ENCODE measurements at regions not wholly inside any gene's neighbourhood (a gene's known extent, or its start where the extent isn't known, plus 50 kb on each side); places are given as distances from the start of the nearest gene placed in this dataset.

GRCh38 chr3:124043023-124043422 is 51.1 kb upstream of the ROPN1 start:
- Histone ChIP-seq H2BK120ac (replicated peaks; ENCODE audit: low read depth, low read length) (no peak overlapping the region), H3K23me2 (ENCODE audit: low read depth, low read length) (no peaks in the 10 kb centered on the region; the same call in 1 of the 2 replicates), H3K79me2 (ENCODE audit: control insufficient read depth in 1 of 2, insufficient read depth in 2 of 2, low read length in 2 of 2) (no peaks in the 10 kb centered on the region), H3K9me3 (ENCODE audit: insufficient read depth in 2 of 2, low read depth in 1 of 2, low read length in 1 of 2) (no peaks in the 10 kb centered on the region), H2BK20ac (ENCODE audit: low read length) (no peak overlapping the region), H3K23ac (ENCODE audit: insufficient read length) (no peak overlapping the region), H4K91ac (replicated peaks; ENCODE audit: insufficient read length, low read length) (no peak overlapping the region), H3K27me3 (replicated peaks in 1 of 4; ENCODE audit: control insufficient read depth in 3 of 4, extremely low read depth in 1 of 4, insufficient read depth in 3 of 4, low read length in 3 of 4) (peaks cover 0 to 1% (median 0%) of the 10 kb centered on the region in 4 experiments; a peak in 1 of 7 replicates), H3K4me1 (replicated peaks in 1 of 4; ENCODE audit: control insufficient read depth in 3 of 4, insufficient read depth in 4 of 4, low read length in 3 of 4) (no peaks in the 10 kb centered on the region), H3K56ac (replicated peaks; ENCODE audit: insufficient read length, low read depth, low read length) (no peak overlapping the region), H3K14ac (ENCODE audit: insufficient read length) (no peak overlapping the region), H3K18ac (ENCODE audit: extremely low read depth, low read length) (no peak overlapping the region), H4K20me1 (replicated peaks in 1 of 2; ENCODE audit: control insufficient read depth in 1 of 2, insufficient read depth in 2 of 2, low read length in 2 of 2) (peaks cover 0 to 3% of the 10 kb centered on the region in 2 experiments), H3K36me3 (ENCODE audit: control insufficient read depth in 2 of 4, insufficient read depth in 4 of 4, low read length in 3 of 4) (no peaks in the 10 kb centered on the region), H3K9ac (replicated peaks in 1 of 4; ENCODE audit: extremely low read depth in 1 of 4, low read depth in 3 of 4, low read length in 3 of 4) (no peak overlapping the region), H3K4me3 (ENCODE audit: extremely low read depth in 1 of 4, insufficient read depth in 2 of 4, low read depth in 3 of 4, low read length in 4 of 4) (no peak overlapping the region), H2BK12ac (ENCODE audit: low read depth, low read length) (no peak overlapping the region), H3K79me1 (ENCODE audit: low read depth, low read length) (no peaks in the 10 kb centered on the region), H2AFZ (ENCODE audit: low read length) (no peak overlapping the region), H3K27ac (ENCODE audit: low read depth, low read length) (no peak overlapping the region), H3K4ac (replicated peaks; ENCODE audit: insufficient read length, low read depth, low read length) (no peak overlapping the region), H2BK5ac (ENCODE audit: low read depth, low read length) (no peak overlapping the region), H2BK15ac (ENCODE audit: low read length) (no peak overlapping the region), H3K4me2 (ENCODE audit: insufficient read depth in 1 of 2, low read depth in 2 of 2, low read length in 2 of 2) (no peak overlapping the region), H4K5ac (ENCODE audit: insufficient read length, low read depth, low read length) (no peak overlapping the region), H4K8ac (ENCODE audit: extremely low read depth, insufficient read depth, low read length) (no peak overlapping the region), H2AK5ac (ENCODE audit: low read depth, low read length) (no peak overlapping the region)
- DNase-seq (ENCODE audit: low read depth in 1 of 2, low spot score in 2 of 2) (no peak), FAIRE-seq (no peak)
- ChIA-PET CTCF (ENCODE audit: partially characterized antibody) (interaction anchor here (0.6 to 1.5 kb wide), 3 partner anchors 30 to 240 kb away, joined by 3 to 4 read pairs (median 4); no protein-coding TSS in a partner anchor), POLR2A (ENCODE audit: partially characterized antibody) (interaction anchor here (2.3 kb wide), 1 partner anchor 10 kb away, joined by 8 read pairs; the partner anchor contains the start of gene KALRN)
- WGBS, 2 experiments (ENCODE audit: extremely low coverage in 1 of 2, insufficient coverage in 1 of 2, insufficient read length in 1 of 2, insufficient replicate concordance in 2 of 2, low coverage in 1 of 2, low lambda C conversion rate in 2 of 2, missing lambda C conversion rate in 1 of 2), result 82% methylated on average over 1 of the region's 1 CpG; no CpG with 5 or more reads in 1 of the 2 experiments
- TF ChIP-seq SUZ12 (IDR thresholded peaks at IDR 0.05; ENCODE audit: low read length) (no peak), MAX (IDR thresholded peaks at IDR 0.05) (no peak), EZH2 (IDR thresholded peaks at IDR 0.05; ENCODE audit: low read depth, low read length, severe bottlenecking) (no peak), CBX5 (IDR thresholded peaks at IDR 0.05; ENCODE audit: low read depth, low read length) (no peak), HDAC6 (IDR thresholded peaks at IDR 0.05; ENCODE audit: low read depth, low read length) (no peak), NRF1 (IDR thresholded peaks at IDR 0.05; ENCODE audit: low read depth, low read length) (no peak), FOSL1 (IDR thresholded peaks at IDR 0.05; ENCODE audit: insufficient read depth, low read depth, low read length) (no peak), TCF12 (IDR thresholded peaks at IDR 0.05; ENCODE audit: low read depth, low read length) (no peak), MAFK (IDR thresholded peaks at IDR 0.05; ENCODE audit: low read depth, low read length) (no peak), RFX5 (IDR thresholded peaks at IDR 0.05; ENCODE audit: borderline replicate concordance, low read depth, low read length) (no peak), SP1 (IDR thresholded peaks at IDR 0.05; ENCODE audit: low read depth, low read length) (no peak), POLR2A (IDR thresholded peaks at IDR 0.05; ENCODE audit: control extremely low read depth in 1 of 2, low read depth in 2 of 2, low read length in 2 of 2) (no peak), TAF1 (IDR thresholded peaks at IDR 0.05; ENCODE audit: low read depth, low read length) (no peak), TEAD4 (IDR thresholded peaks at IDR 0.05; ENCODE audit: low read depth, low read length) (no peak), SIX5 (IDR thresholded peaks at IDR 0.05; ENCODE audit: low read depth, low read length) (no peak)
